Endodermal cell (in vitro differentiated cells): ENCODE measurements at regions not wholly inside any gene's neighbourhood (a gene's known extent, or its start where the extent isn't known, plus 50 kb on each side); places are given as distances from the start of the nearest gene placed in this dataset.

Experiments
- DNase-seq: peaks from one replicate; pipeline ENCODE4 v3.0.0-alpha.2; 2017
- H3K27ac ChIP-seq: 2 replicates; pipeline ENCODE4 v1.5.1; 2013; ENCODE audit warnings: mild to moderate bottlenecking, low read depth, low read length, moderate library complexity
- H3K27me3 ChIP-seq: 2 replicates; pipeline ENCODE4 v1.6.1; 2013; ENCODE audit warnings: mild to moderate bottlenecking, low read length, moderate library complexity; ENCODE audit not compliant: insufficient read depth, control insufficient read depth, poor library complexity, severe bottlenecking
- H3K36me3 ChIP-seq: 2 replicates; pipeline ENCODE4 v1.7.0; 2013; ENCODE audit warnings: mild to moderate bottlenecking, low read length, moderate library complexity; ENCODE audit not compliant: control insufficient read depth, insufficient read depth
- H3K4me1 ChIP-seq: one replicate; pipeline ENCODE4 v1.7.0; 2013; ENCODE audit warnings: low read length; ENCODE audit not compliant: control insufficient read depth, insufficient read depth
- H3K4me3 ChIP-seq: 2 replicates; pipeline ENCODE4 v1.5.1; 2013; ENCODE audit warnings: mild to moderate bottlenecking, low read length, moderate library complexity
- H3K9ac ChIP-seq: 2 replicates; pipeline ENCODE4 v1.6.1; 2013; ENCODE audit warnings: mild to moderate bottlenecking, low read length, moderate library complexity; ENCODE audit not compliant: poor library complexity, severe bottlenecking; ENCODE audit errors: extremely low read depth
- H3K9me3 ChIP-seq: 2 replicates; pipeline ENCODE4 v1.6.1; 2013; ENCODE audit warnings: mild to moderate bottlenecking, low read length, moderate library complexity; ENCODE audit not compliant: control insufficient read depth
- H3K27ac Mint-ChIP-seq: 2 replicates; pipeline ENCODE4 v1.8.0; 2020; ENCODE audit warnings: mixed read lengths
- H3K27me3 Mint-ChIP-seq: 2 replicates; pipeline ENCODE4 v1.8.0; 2021; ENCODE audit warnings: mild to moderate bottlenecking, mixed read lengths; ENCODE audit not compliant: insufficient read depth
- H3K36me3 Mint-ChIP-seq: 2 replicates; pipeline ENCODE4 v1.8.0; 2020; ENCODE audit warnings: low read depth, mixed read lengths
- H3K4me1 Mint-ChIP-seq: 2 replicates; pipeline ENCODE4 v1.8.0; 2020; ENCODE audit warnings: mixed read lengths
- H3K4me3 Mint-ChIP-seq: 2 replicates; pipeline ENCODE4 v1.8.0; 2020; ENCODE audit warnings: mild to moderate bottlenecking, moderate library complexity, mixed read lengths
- H3K9me3 Mint-ChIP-seq: 2 replicates; pipeline ENCODE4 v1.8.0; 2020; ENCODE audit warnings: mild to moderate bottlenecking, mixed read lengths
- CTCF ChIP-seq: fragments of 200-600 bp; sonication (generic); conservative IDR thresholded peaks from 2 replicates; pipeline ENCODE4 v1.5.0; 2021; ENCODE audit warnings: antibody characterized with exemption, mild to moderate bottlenecking
- WGBS, 2 experiments: methylation state at CpG; one replicate each; pipeline versions ENCODE4 v1.1.5 to v1.1.7; 2013; ENCODE audit warnings: missing lambda C conversion rate in 2 of 2, mixed read lengths in 1 of 2; ENCODE audit not compliant: insufficient coverage in 1 of 2, insufficient read length in 1 of 2; 5-methylcytosine and 5-hydroxymethylcytosine counted together

GRCh38 chr14:42929806-42930480, 1323.3 kb downstream of the LRFN5 start:
- Mint-ChIP-seq H3K4me1 (no peaks in the 10 kb centered on the region), H3K27ac (no peak overlapping the region), H3K9me3 (no peaks in the 10 kb centered on the region), H3K4me3 (no peak overlapping the region), H3K36me3 (no peaks in the 10 kb centered on the region), H3K27me3 (no peaks in the 10 kb centered on the region)
- TF ChIP-seq CTCF = no peak
- Histone ChIP-seq H3K9me3 (no peaks in the 10 kb centered on the region), H3K36me3 (no peaks in the 10 kb centered on the region), H3K27me3 (no peaks in the 10 kb centered on the region), H3K27ac (no peak overlapping the region), H3K4me3 (no peak overlapping the region), H3K4me1 (no peaks in the 10 kb centered on the region), H3K9ac (no peak overlapping the region)
- 86 to 92% methylated on average over 4 to 5 of the region's 5 CpGs for WGBS, 2 experiments
- peak; percentile 47 for DNase-seq

DNA sequence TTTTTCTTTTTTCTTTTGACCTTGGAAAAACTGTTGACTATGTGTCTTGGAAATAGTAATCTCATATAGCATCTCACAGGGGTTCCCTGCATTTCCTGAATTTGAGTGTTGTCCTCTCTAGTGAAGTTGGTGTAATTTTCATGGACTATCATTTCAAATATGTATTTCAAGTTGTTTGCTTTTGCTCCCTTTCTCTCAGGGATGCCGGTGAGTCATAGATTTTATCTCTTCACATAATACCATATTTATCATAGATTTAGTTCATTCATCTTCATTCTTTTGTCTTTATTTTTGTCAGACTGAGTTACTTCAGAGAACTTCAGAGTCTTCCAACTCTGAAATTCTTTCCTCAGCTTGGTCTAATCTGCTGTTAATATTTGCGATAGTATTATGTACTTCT, 1320.6 kb downstream of the LRFN5 start:
- WGBS, 2 experiments = 94% methylated on average over 1 of the region's 2 CpGs; no CpG with 5 or more reads in 1 of the 2 experiments
- Histone ChIP-seq H3K4me1 (no peaks in the 10 kb centered on the region), H3K27me3 (no peaks in the 10 kb centered on the region), H3K9me3 (no peaks in the 10 kb centered on the region), H3K9ac (no peak overlapping the region), H3K4me3 (no peak overlapping the region), H3K36me3 (no peaks in the 10 kb centered on the region), H3K27ac (no peak overlapping the region)
- Mint-ChIP-seq H3K27ac (no peak overlapping the region), H3K4me1 (no peaks in the 10 kb centered on the region), H3K27me3 (no peaks in the 10 kb centered on the region), H3K36me3 (no peaks in the 10 kb centered on the region), H3K9me3 (peaks cover 2% of the 10 kb centered on the region), H3K4me3 (no peak overlapping the region)
- TF ChIP-seq CTCF = no peak
- DNase-seq = no peak

DNA sequence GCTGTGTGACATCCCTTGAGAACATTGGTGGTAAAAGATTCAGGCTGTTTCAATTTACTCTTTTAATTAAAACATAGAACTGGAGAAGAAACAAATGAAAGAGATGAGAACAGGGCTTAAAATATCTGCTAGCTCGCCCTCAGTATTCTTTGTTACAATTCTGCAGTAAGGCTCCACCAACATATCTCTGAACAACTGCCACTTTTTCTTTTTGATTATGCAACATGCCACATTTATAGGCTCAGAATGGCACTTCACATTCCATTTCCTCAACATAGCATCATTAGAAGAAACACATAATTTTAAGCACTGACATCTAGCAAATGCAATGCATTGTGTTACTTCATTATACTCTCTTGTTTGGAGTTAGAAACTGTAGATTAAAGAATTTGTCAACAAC, 1315.2 kb downstream of the LRFN5 start:
- Histone ChIP-seq H3K9ac (no peak overlapping the region), H3K4me1 (no peaks in the 10 kb centered on the region), H3K4me3 (no peak overlapping the region), H3K27me3 (no peaks in the 10 kb centered on the region), H3K9me3 (no peaks in the 10 kb centered on the region), H3K36me3 (no peaks in the 10 kb centered on the region), H3K27ac (no peak overlapping the region)
- H3K36me3 Mint-ChIP-seq = no peaks in the 10 kb centered on the region
- no peak for DNase-seq
- TF ChIP-seq CTCF = no peak
- H3K27me3 Mint-ChIP-seq = no peaks in the 10 kb centered on the region
- no peaks in the 10 kb centered on the region for H3K4me1 Mint-ChIP-seq
- no peak overlapping the region for H3K27ac Mint-ChIP-seq
- no peak overlapping the region for H3K4me3 Mint-ChIP-seq
- H3K9me3 Mint-ChIP-seq = peaks cover 2% of the 10 kb centered on the region
- WGBS, 2 experiments = 83 to 89% methylated on average over 1 of the region's 1 CpG
